Hepatocyte (in vitro differentiated cells): ENCODE measurements at regions not wholly inside any gene's neighbourhood (a gene's known extent, or its start where the extent isn't known, plus 50 kb on each side); places are given as distances from the start of the nearest gene placed in this dataset.

ENCODE experiments used
- DNase-seq: peaks from one replicate; pipeline ENCODE4 v3.0.0-alpha.2; 2016; ENCODE audit warnings: low spot score
- H2AFZ ChIP-seq: fragments of 200-600 bp; sonication (generic); 2 replicates; pipeline ENCODE4 v1.6.0; 2016; ENCODE audit warnings: antibody characterized with exemption, mild to moderate bottlenecking
- H3K27ac ChIP-seq: fragments of 200-600 bp; sonication (generic); 2 replicates; pipeline ENCODE4 v1.5.1; 2016; ENCODE audit warnings: mild to moderate bottlenecking
- H3K27me3 ChIP-seq: fragments of 200-600 bp; sonication (generic); 2 replicates; pipeline ENCODE4 v1.6.1; 2016
- H3K36me3 ChIP-seq: fragments of 200-600 bp; sonication (generic); replicated peaks from 2 replicates; pipeline ENCODE4 v1.5.1; 2016; ENCODE audit warnings: low read depth; ENCODE audit not compliant: insufficient read depth
- H3K4me1 ChIP-seq: fragments of 200-600 bp; sonication (generic); 2 replicates; pipeline ENCODE4 v1.5.1; 2016; ENCODE audit warnings: mild to moderate bottlenecking, moderate library complexity; ENCODE audit not compliant: insufficient read depth
- H3K4me2 ChIP-seq: fragments of 200-600 bp; sonication (generic); 2 replicates; pipeline ENCODE4 v1.6.0; 2016
- H3K4me3 ChIP-seq: fragments of 200-600 bp; sonication (generic); 2 replicates; pipeline ENCODE4 v1.5.1; 2016; ENCODE audit warnings: mild to moderate bottlenecking
- H3K79me2 ChIP-seq: fragments of 200-600 bp; sonication (generic); 2 replicates; pipeline ENCODE4 v1.6.0; 2017; ENCODE audit warnings: mild to moderate bottlenecking
- H3K9me2 ChIP-seq: fragments of 200-600 bp; sonication (generic); replicated peaks from 2 replicates; pipeline ENCODE4 v1.6.0; 2017; ENCODE audit warnings: mild to moderate bottlenecking; ENCODE audit not compliant: insufficient read depth
- H3K9me3 ChIP-seq: fragments of 200-600 bp; sonication (generic); 2 replicates; pipeline ENCODE4 v1.5.1; 2016; ENCODE audit warnings: low read depth, mild to moderate bottlenecking
- H4K20me1 ChIP-seq: fragments of 200-600 bp; sonication (generic); 2 replicates; pipeline ENCODE4 v1.6.0; 2016; ENCODE audit warnings: mild to moderate bottlenecking; ENCODE audit not compliant: insufficient read depth, poor library complexity, severe bottlenecking
- EZH2 ChIP-seq: fragments of 200-600 bp; sonication (generic); IDR thresholded peaks from 2 replicates; pipeline ENCODE4 v1.6.1; 2016; ENCODE audit warnings: antibody characterized with exemption, mild to moderate bottlenecking, borderline replicate concordance
- EZH2phosphoT487 ChIP-seq: fragments of 200-600 bp; sonication (generic); IDR thresholded peaks from one replicate; pipeline ENCODE4 v1.6.1; 2018; ENCODE audit warnings: antibody characterized with exemption, mild to moderate bottlenecking, low read depth, moderate library complexity; ENCODE audit not compliant: unreplicated experiment, severe bottlenecking
- WGBS: methylation state at CpG from one replicate; pipeline ENCODE4 v1.1.6; 2016; ENCODE audit warnings: low lambda C conversion rate; ENCODE audit errors: missing lambda C conversion rate; 5-methylcytosine and 5-hydroxymethylcytosine counted together
- TF ChIP-seq, protein P1 (sequence below): fragments of 200-600 bp; sonication (generic); IDR thresholded peaks from 2 replicates; pipeline ENCODE4 v1.5.1; 2016; ENCODE audit warnings: antibody characterized with exemption, mild to moderate bottlenecking; ENCODE audit not compliant: poor library complexity

DNA sequence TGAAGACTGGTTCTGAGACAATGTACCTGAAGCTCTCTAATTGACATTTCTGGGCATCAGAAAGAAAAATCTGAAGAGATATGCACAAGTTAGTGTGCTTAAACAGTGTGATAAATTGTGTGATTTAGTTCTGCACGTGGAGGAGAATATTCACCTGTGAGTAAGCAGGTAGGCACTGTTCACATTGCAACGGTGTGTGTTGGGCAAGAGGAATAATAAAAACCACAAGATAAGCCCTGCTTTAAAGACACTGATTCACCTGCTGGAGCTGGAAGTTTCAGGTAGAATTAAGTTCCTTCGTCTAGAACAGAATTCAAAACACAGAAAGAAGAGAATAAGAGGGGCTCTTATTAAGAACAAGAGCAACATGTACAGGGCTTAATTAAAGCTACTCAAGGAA lies 864.3 kb upstream of the SOX11 start:
- Histone ChIP-seq H3K36me3 (no peaks in the 10 kb centered on the region), H3K4me2 (no peak overlapping the region), H3K79me2 (no peaks in the 10 kb centered on the region), H3K27ac (no peak overlapping the region), H3K4me1 (no peaks in the 10 kb centered on the region), H3K9me2 (no peaks in the 10 kb centered on the region), H3K4me3 (no peak overlapping the region), H3K9me3 (no peaks in the 10 kb centered on the region), H3K27me3 (no peaks in the 10 kb centered on the region), H2AFZ (no peak overlapping the region), H4K20me1 (no peaks in the 10 kb centered on the region)
- peak; percentile 10 for DNase-seq
- TF ChIP-seq EZH2phosphoT487 (no peak), EZH2 (no peak)
- TF ChIP-seq, protein P1, sequence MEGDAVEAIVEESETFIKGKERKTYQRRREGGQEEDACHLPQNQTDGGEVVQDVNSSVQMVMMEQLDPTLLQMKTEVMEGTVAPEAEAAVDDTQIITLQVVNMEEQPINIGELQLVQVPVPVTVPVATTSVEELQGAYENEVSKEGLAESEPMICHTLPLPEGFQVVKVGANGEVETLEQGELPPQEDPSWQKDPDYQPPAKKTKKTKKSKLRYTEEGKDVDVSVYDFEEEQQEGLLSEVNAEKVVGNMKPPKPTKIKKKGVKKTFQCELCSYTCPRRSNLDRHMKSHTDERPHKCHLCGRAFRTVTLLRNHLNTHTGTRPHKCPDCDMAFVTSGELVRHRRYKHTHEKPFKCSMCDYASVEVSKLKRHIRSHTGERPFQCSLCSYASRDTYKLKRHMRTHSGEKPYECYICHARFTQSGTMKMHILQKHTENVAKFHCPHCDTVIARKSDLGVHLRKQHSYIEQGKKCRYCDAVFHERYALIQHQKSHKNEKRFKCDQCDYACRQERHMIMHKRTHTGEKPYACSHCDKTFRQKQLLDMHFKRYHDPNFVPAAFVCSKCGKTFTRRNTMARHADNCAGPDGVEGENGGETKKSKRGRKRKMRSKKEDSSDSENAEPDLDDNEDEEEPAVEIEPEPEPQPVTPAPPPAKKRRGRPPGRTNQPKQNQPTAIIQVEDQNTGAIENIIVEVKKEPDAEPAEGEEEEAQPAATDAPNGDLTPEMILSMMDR: no peak
- WGBS: 61% methylated on average over 3 of the region's 3 CpGs

GRCh38 chr2:4828682-4829374 lies 863.4 kb upstream of the SOX11 start:
- H3K27me3 ChIP-seq: no peaks in the 10 kb centered on the region
- no peaks in the 10 kb centered on the region for H3K9me2 ChIP-seq
- H2AFZ ChIP-seq: no peak overlapping the region
- no peak overlapping the region for H3K4me2 ChIP-seq
- no peak overlapping the region for H3K27ac ChIP-seq
- H3K4me1 ChIP-seq: no peaks in the 10 kb centered on the region
- TF ChIP-seq, protein P1: no peak
- no peak for TF ChIP-seq EZH2phosphoT487
- no peak for TF ChIP-seq EZH2
- DNase-seq: no peak
- H3K36me3 ChIP-seq: no peaks in the 10 kb centered on the region
- H3K9me3 ChIP-seq: no peaks in the 10 kb centered on the region
- WGBS: 90% methylated on average over 8 of the region's 8 CpGs
- no peaks in the 10 kb centered on the region for H3K79me2 ChIP-seq
- H3K4me3 ChIP-seq: no peak overlapping the region
- H4K20me1 ChIP-seq: no peaks in the 10 kb centered on the region

GRCh38 chr2:4831751-4832150 lies 860.4 kb upstream of the SOX11 start:
- no peak for TF ChIP-seq EZH2
- TF ChIP-seq, protein P1: no peak
- no peak for TF ChIP-seq EZH2phosphoT487

More at GRCh38 chr2:4831751-4832150, 860.4 kb upstream of the SOX11 start:
- Histone ChIP-seq H3K79me2 (no peaks in the 10 kb centered on the region), H4K20me1 (no peaks in the 10 kb centered on the region), H3K4me1 (no peaks in the 10 kb centered on the region), H2AFZ (no peak overlapping the region), H3K4me2 (no peak overlapping the region), H3K27ac (no peak overlapping the region), H3K36me3 (no peaks in the 10 kb centered on the region), H3K4me3 (no peak overlapping the region), H3K9me3 (no peaks in the 10 kb centered on the region), H3K27me3 (no peaks in the 10 kb centered on the region), H3K9me2 (no peaks in the 10 kb centered on the region)
- DNase-seq: no peak
